SU-DHL-6 (cell line): ENCODE measurements at regions not wholly inside any gene's neighbourhood (a gene's known extent, or its start where the extent isn't known, plus 50 kb on each side); places are given as distances from the start of the nearest gene placed in this dataset.

Source experiments
- H2AFZ ChIP-seq: fragments of 200-600 bp; sonication (generic); 2 replicates; pipeline ENCODE4 v1.6.1; 2014; ENCODE audit warnings: low read depth, mild to moderate bottlenecking, moderate library complexity, mixed read lengths, antibody characterized with exemption, low read length; ENCODE audit not compliant: severe bottlenecking
- H3F3A ChIP-seq: fragments of 200-600 bp; shearing (Covaris generic); 2 replicates; pipeline ENCODE4 v1.6.0; 2016; ENCODE audit warnings: antibody characterized with exemption, mild to moderate bottlenecking; ENCODE audit not compliant: insufficient read depth
- H3K27ac ChIP-seq: fragments of 200-600 bp; sonication (generic); 2 replicates; pipeline ENCODE4 v1.5.1; 2016; ENCODE audit warnings: low read depth, mild to moderate bottlenecking, low read length, moderate library complexity, mixed read lengths
- H3K27me3 ChIP-seq: fragments of 200-600 bp; sonication (generic), shearing (Covaris generic); 2 replicates; pipeline ENCODE4 v1.6.0; 2014; ENCODE audit warnings: mild to moderate bottlenecking, low read length
- H3K36me3 ChIP-seq: fragments of 200-600 bp; sonication (generic); 2 replicates; pipeline ENCODE4 v1.6.1; 2014; ENCODE audit warnings: mild to moderate bottlenecking, low read length, mixed read lengths
- H3K4me2 ChIP-seq: fragments of 300-600, 200-600 bp; shearing (Covaris generic), sonication (generic); 2 replicates; pipeline ENCODE4 v1.6.0; 2014; ENCODE audit warnings: low read length, low read depth, mild to moderate bottlenecking; ENCODE audit not compliant: poor library complexity, severe bottlenecking
- H3K4me3 ChIP-seq: fragments of 200-600 bp; sonication (generic); 2 replicates; pipeline ENCODE4 v1.5.1; 2014; ENCODE audit warnings: antibody characterized with exemption, low read length, mild to moderate bottlenecking, mixed read lengths; ENCODE audit not compliant: insufficient read depth, poor library complexity, severe bottlenecking
- H3K79me2 ChIP-seq: fragments of 200-600 bp; sonication (generic); 2 replicates; pipeline ENCODE4 v1.6.1; 2014; ENCODE audit warnings: mild to moderate bottlenecking, low read length, moderate library complexity; ENCODE audit not compliant: insufficient read depth
- H3K9ac ChIP-seq: fragments of 200-600 bp; sonication (generic); 2 replicates; pipeline ENCODE4 v1.7.0; 2014; ENCODE audit warnings: mild to moderate bottlenecking, low read length
- H3K9me2 ChIP-seq: fragments of 200-600 bp; sonication (generic); replicated peaks from 2 replicates; pipeline ENCODE4 v1.6.1; 2014; ENCODE audit warnings: low read length; ENCODE audit not compliant: insufficient read depth
- H3K9me3 ChIP-seq: fragments of 200-600 bp; sonication (generic); 2 replicates; pipeline ENCODE4 v1.6.1; 2014; ENCODE audit warnings: low read length, mixed read lengths; ENCODE audit not compliant: insufficient read depth
- H4K20me1 ChIP-seq: fragments of 200-600 bp; sonication (generic); 2 replicates; pipeline ENCODE4 v1.6.1; 2014; ENCODE audit warnings: low read depth, mild to moderate bottlenecking, antibody characterized with exemption, low read length, moderate library complexity, mixed read lengths
- EZH2phosphoT487 ChIP-seq: fragments of 200-600 bp; sonication (generic), shearing (Covaris generic); conservative IDR thresholded peaks from 2 replicates; pipeline ENCODE4 v1.6.1; 2018; ENCODE audit warnings: mild to moderate bottlenecking, antibody characterized with exemption, low read length, moderate library complexity, mixed read lengths
- TF ChIP-seq, protein P1 (sequence below): fragments of 200-600 bp; sonication (generic); IDR thresholded peaks from one replicate; pipeline ENCODE4 v1.5.1; 2017; ENCODE audit warnings: antibody characterized with exemption, mild to moderate bottlenecking, low read length, moderate library complexity; ENCODE audit not compliant: insufficient read depth, poor library complexity, severe bottlenecking

DNA sequence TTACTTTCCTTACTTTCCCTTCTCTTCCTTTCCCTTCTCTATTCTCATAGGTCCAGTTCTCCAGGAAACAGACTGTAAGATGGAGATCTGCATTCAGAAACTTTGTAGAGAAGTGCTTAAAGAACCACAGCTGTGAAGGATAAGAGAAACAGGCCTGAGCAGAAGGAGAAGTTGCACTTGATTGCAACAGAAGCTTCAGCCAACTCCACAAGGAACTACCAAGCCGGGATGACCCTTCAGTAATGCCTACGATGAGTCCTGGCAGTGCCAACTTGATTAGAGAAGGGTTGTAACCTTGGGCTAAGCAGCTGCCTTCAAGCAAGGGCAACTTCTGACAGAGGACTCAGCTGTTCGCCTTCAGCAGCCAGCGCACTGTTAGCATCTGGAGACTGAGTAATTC is 413.3 kb upstream of the RASGEF1B start:
- Histone ChIP-seq H3K79me2 (no peaks in the 10 kb centered on the region), H3K27ac (no peak overlapping the region), H3K36me3 (no peaks in the 10 kb centered on the region), H3K4me3 (no peak overlapping the region), H3K9me2 (no peaks in the 10 kb centered on the region), H3K27me3 (no peaks in the 10 kb centered on the region), H3K9ac (no peak overlapping the region), H4K20me1 (no peaks in the 10 kb centered on the region), H3K9me3 (no peaks in the 10 kb centered on the region), H3F3A (no peaks in the 10 kb centered on the region), H3K4me2 (no peak overlapping the region), H2AFZ (no peak overlapping the region)
- TF ChIP-seq, protein P1, sequence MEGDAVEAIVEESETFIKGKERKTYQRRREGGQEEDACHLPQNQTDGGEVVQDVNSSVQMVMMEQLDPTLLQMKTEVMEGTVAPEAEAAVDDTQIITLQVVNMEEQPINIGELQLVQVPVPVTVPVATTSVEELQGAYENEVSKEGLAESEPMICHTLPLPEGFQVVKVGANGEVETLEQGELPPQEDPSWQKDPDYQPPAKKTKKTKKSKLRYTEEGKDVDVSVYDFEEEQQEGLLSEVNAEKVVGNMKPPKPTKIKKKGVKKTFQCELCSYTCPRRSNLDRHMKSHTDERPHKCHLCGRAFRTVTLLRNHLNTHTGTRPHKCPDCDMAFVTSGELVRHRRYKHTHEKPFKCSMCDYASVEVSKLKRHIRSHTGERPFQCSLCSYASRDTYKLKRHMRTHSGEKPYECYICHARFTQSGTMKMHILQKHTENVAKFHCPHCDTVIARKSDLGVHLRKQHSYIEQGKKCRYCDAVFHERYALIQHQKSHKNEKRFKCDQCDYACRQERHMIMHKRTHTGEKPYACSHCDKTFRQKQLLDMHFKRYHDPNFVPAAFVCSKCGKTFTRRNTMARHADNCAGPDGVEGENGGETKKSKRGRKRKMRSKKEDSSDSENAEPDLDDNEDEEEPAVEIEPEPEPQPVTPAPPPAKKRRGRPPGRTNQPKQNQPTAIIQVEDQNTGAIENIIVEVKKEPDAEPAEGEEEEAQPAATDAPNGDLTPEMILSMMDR, result no peak
- TF ChIP-seq EZH2phosphoT487, result no peak

DNA sequence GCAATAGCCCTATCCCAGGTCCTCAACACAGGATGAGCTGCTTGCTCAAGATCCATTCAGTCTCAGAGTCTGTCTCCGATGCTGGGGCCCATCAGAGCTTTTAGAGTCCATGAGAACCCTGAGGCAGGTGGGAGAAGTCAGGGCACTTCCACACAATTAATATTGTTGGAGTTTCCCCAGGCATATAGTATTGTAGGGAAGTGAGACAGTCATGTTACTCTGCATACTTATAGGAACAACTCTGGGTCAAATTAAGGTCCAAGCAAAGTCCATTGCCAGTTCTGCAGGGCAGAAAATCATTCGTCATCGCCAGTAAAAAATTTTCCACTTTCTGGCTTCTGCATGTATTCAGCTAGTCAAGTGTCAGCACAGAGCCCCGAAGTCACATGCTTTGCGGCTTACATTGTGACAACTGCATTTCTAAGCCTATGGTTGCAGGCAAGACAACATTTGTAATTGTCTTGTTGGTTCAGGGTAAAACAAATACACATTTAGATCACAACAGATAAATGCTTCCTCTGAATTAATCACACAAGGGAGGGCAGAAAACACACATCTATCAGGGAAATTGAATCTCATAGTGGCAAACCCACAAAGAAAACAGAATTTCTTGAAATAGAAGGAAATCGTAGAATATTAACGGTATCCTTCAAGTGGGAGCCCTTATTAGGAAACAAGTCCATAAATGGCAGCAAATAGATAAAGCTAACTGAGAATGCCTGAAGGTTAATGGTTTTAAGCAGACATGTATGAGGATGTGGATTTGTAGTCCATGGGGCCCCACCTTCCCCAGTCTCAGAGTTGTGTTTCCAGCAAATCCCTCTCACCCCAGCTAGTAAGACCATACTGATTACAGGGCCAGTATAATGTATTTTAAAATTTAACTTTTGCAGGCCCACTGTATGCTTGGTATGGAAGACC is 412.1 kb upstream of the RASGEF1B start:
- no peak overlapping the region for H2AFZ ChIP-seq
- no peaks in the 10 kb centered on the region for H3F3A ChIP-seq
- no peaks in the 10 kb centered on the region for H3K9me2 ChIP-seq
- no peaks in the 10 kb centered on the region for H3K36me3 ChIP-seq
- H3K9ac ChIP-seq, result no peak overlapping the region
- H3K79me2 ChIP-seq, result no peaks in the 10 kb centered on the region
- H4K20me1 ChIP-seq, result no peaks in the 10 kb centered on the region
- no peak overlapping the region for H3K27ac ChIP-seq
- H3K4me2 ChIP-seq, result no peak overlapping the region
- H3K9me3 ChIP-seq, result no peaks in the 10 kb centered on the region
- TF ChIP-seq EZH2phosphoT487, result no peak
- TF ChIP-seq, protein P1, result no peak
- H3K27me3 ChIP-seq, result no peaks in the 10 kb centered on the region
- H3K4me3 ChIP-seq, result no peak overlapping the region

DNA sequence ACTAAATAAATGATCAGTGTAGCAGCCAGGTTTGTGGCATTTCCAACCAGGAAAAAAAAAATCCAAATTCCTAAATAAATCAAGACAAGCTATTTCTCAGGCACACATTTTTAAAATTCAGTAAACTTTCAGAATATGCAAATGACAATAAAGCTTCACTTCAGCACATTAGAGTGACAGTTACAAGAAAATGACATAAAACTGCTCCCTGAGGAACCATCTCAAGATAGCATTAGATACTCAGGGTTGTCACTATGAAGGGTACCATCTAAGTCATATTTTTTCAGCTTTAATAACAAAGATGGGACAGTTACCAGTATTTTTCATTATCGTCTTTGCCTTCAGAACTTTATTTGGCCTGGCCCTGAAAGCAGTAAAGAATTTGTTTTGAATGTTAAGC is 411.3 kb upstream of the RASGEF1B start:
- Histone ChIP-seq H2AFZ (no peak overlapping the region), H3K36me3 (no peaks in the 10 kb centered on the region), H3F3A (no peaks in the 10 kb centered on the region), H3K9me2 (no peaks in the 10 kb centered on the region), H4K20me1 (no peaks in the 10 kb centered on the region), H3K79me2 (no peaks in the 10 kb centered on the region), H3K27me3 (no peaks in the 10 kb centered on the region), H3K27ac (no peak overlapping the region), H3K9me3 (no peaks in the 10 kb centered on the region), H3K4me2 (no peak overlapping the region), H3K4me3 (no peak overlapping the region), H3K9ac (no peak overlapping the region)
- TF ChIP-seq EZH2phosphoT487, result no peak
- TF ChIP-seq, protein P1, result no peak
